ENCODE measurements at regions not wholly inside any gene's neighbourhood (a gene's known extent, or its start where the extent isn't known, plus 50 kb on each side); places are given as distances from the start of the nearest gene placed in this dataset.
A peak's percentile ranks its signal among the peaks of the same experiment; 100 is the strongest.
"Not testable (repeated sequence)": the region's sequence is repeated elsewhere in the genome, so short reads cannot be mapped to it uniquely, and the experiment has no call there.

GRCh38 chr1:147103416-147104155, 68.7 kb downstream of the PRKAB2 start:
- not testable (repeated sequence) for H3K27ac ChIP-seq; DNase-seq (ENCODE audit: low read depth in 1 of 2, low spot score in 2 of 2)

GRCh38 chr1:147099192-147099591, 73.1 kb downstream of the PRKAB2 start:
- no peaks in the 10 kb centered on the region for H3K9me3 ChIP-seq (replicated peaks)
- H3K4me1 ChIP-seq (replicated peaks) = no peaks in the 10 kb centered on the region
- no peaks in the 10 kb centered on the region for H3K36me3 ChIP-seq
- no peak overlapping the region for H3K4me3 ChIP-seq
- DNase-seq (ENCODE audit: low read depth in 1 of 2, low spot score in 2 of 2) = no peak
- H3K27me3 ChIP-seq (replicated peaks) = no peaks in the 10 kb centered on the region
- H3K27ac ChIP-seq = no peak overlapping the region

More at GRCh38 chr1:147103416-147104155, 68.7 kb downstream of the PRKAB2 start:
- H3K27me3 ChIP-seq (replicated peaks); H3K36me3 ChIP-seq; H3K4me3 ChIP-seq; H3K9me3 ChIP-seq (replicated peaks); H3K4me1 ChIP-seq (replicated peaks): not testable (repeated sequence)

- not testable (repeated sequence) for H3K27ac ChIP-seq; H3K27me3 ChIP-seq (replicated peaks); H3K4me3 ChIP-seq; H3K36me3 ChIP-seq; H3K9me3 ChIP-seq (replicated peaks); H3K4me1 ChIP-seq (replicated peaks)
- peak in 1 of 2 experiments; percentile 59 for DNase-seq (ENCODE audit: low read depth in 1 of 2, low spot score in 2 of 2)
Measured at GRCh38 chr1:147098338-147098973, 73.8 kb downstream of the PRKAB2 start.

- Histone ChIP-seq H3K4me1 (replicated peaks) (no peaks in the 10 kb centered on the region), H3K9me3 (replicated peaks) (no peaks in the 10 kb centered on the region), H3K36me3 (no peaks in the 10 kb centered on the region), H3K27ac (no peak overlapping the region), H3K4me3 (no peak overlapping the region), H3K27me3 (replicated peaks) (no peaks in the 10 kb centered on the region)
- no peak for DNase-seq (ENCODE audit: low read depth in 1 of 2, low spot score in 2 of 2)
Measured at GRCh38 chr1:147095691-147096090, 76.6 kb downstream of the PRKAB2 start.

GRCh38 chr1:147091801-147092200, 80.5 kb downstream of the PRKAB2 start:
- H3K27me3 ChIP-seq (replicated peaks) = peaks cover 3% of the 10 kb centered on the region; the same call in 1 of the 2 replicates
- H3K9me3 ChIP-seq (replicated peaks) = no peaks in the 10 kb centered on the region
- DNase-seq (ENCODE audit: low read depth in 1 of 2, low spot score in 2 of 2) = no peak
- no peak overlapping the region for H3K4me3 ChIP-seq
- no peak overlapping the region for H3K27ac ChIP-seq
- H3K4me1 ChIP-seq (replicated peaks) = no peaks in the 10 kb centered on the region
- no peaks in the 10 kb centered on the region for H3K36me3 ChIP-seq

- Histone ChIP-seq H3K4me3 (no peak overlapping the region), H3K27ac (no peak overlapping the region), H3K27me3 (replicated peaks) (peaks cover 3% of the 10 kb centered on the region; the same call in 1 of the 2 replicates), H3K4me1 (replicated peaks) (no peaks in the 10 kb centered on the region), H3K36me3 (no peaks in the 10 kb centered on the region), H3K9me3 (replicated peaks) (no peaks in the 10 kb centered on the region)
- no peak for DNase-seq (ENCODE audit: low read depth in 1 of 2, low spot score in 2 of 2)
Measured at GRCh38 chr1:147089457-147089856, 82.8 kb downstream of the PRKAB2 start.

GRCh38 chr1:147086129-147086528, 86.1 kb downstream of the PRKAB2 start:
- no peaks in the 10 kb centered on the region for H3K9me3 ChIP-seq (replicated peaks)
- H3K4me1 ChIP-seq (replicated peaks) = 0 out of 2 replicates have a peak, but pooled peaks cover 3% of the 10 kb centered on the region
- no peak overlapping the region for H3K27ac ChIP-seq
- peaks cover 3% of the 10 kb centered on the region; the same call in 1 of the 2 replicates for H3K27me3 ChIP-seq (replicated peaks)
- H3K4me3 ChIP-seq = no peak overlapping the region
- no peak for DNase-seq (ENCODE audit: low read depth in 1 of 2, low spot score in 2 of 2)
- no peaks in the 10 kb centered on the region for H3K36me3 ChIP-seq

GRCh38 chr1:147084273-147085096, 87.8 kb downstream of the PRKAB2 start:
- Histone ChIP-seq H3K27ac (peak overlapping the region; percentile 99), H3K4me1 (replicated peaks) (0 out of 2 replicates have a peak, but pooled peaks cover 3% of the 10 kb centered on the region), H3K27me3 (replicated peaks) (peaks cover 3% of the 10 kb centered on the region; the same call in 1 of the 2 replicates), H3K4me3 (peak overlapping the region; percentile 48), H3K9me3 (replicated peaks) (peaks cover 2% of the 10 kb centered on the region; the same call in 1 of the 2 replicates), H3K36me3 (no peaks in the 10 kb centered on the region)
- peak; percentile 80 to 92 for DNase-seq (ENCODE audit: low read depth in 1 of 2, low spot score in 2 of 2)

- peaks cover 7% of the 10 kb centered on the region; the same call in 1 of the 2 replicates for H3K9me3 ChIP-seq (replicated peaks)
- H3K4me1 ChIP-seq (replicated peaks) = 0 out of 2 replicates have a peak, but pooled peaks cover 3% of the 10 kb centered on the region
- no peak overlapping the region for H3K27ac ChIP-seq
- no peaks in the 10 kb centered on the region for H3K36me3 ChIP-seq
- 0 out of 2 replicates have a peak, but pooled peaks cover 3% of the 10 kb centered on the region for H3K27me3 ChIP-seq (replicated peaks)
- H3K4me3 ChIP-seq = peak overlapping the region; percentile 48
- DNase-seq (ENCODE audit: low read depth in 1 of 2, low spot score in 2 of 2) = no peak
Measured at GRCh38 chr1:147083919-147084272, 88.4 kb downstream of the PRKAB2 start.

- no peak overlapping the region for H3K4me3 ChIP-seq
- peaks cover 18% of the 10 kb centered on the region for H3K9me3 ChIP-seq (replicated peaks)
- H3K36me3 ChIP-seq = no peaks in the 10 kb centered on the region
- 0 out of 2 replicates have a peak, but pooled peaks cover 3% of the 10 kb centered on the region for H3K4me1 ChIP-seq (replicated peaks)
- no peak overlapping the region for H3K27ac ChIP-seq
- no peak for DNase-seq (ENCODE audit: low read depth in 1 of 2, low spot score in 2 of 2)
- no peaks in the 10 kb centered on the region; the same call in 1 of the 2 replicates for H3K27me3 ChIP-seq (replicated peaks)
Measured at GRCh38 chr1:147080671-147081394, 91.4 kb downstream of the PRKAB2 start.

- Histone ChIP-seq H3K4me3 (no peak overlapping the region), H3K9me3 (replicated peaks) (peaks cover 18% of the 10 kb centered on the region), H3K36me3 (no peaks in the 10 kb centered on the region), H3K4me1 (replicated peaks) (0 out of 2 replicates have a peak, but pooled peaks cover 3% of the 10 kb centered on the region), H3K27ac (no peak overlapping the region), H3K27me3 (replicated peaks) (no peaks in the 10 kb centered on the region; the same call in 1 of the 2 replicates)
- DNase-seq (ENCODE audit: low read depth in 1 of 2, low spot score in 2 of 2) = no peak
Measured at GRCh38 chr1:147080006-147080661, 92.1 kb downstream of the PRKAB2 start.

GRCh38 chr1:147079400-147080005, 92.8 kb downstream of the PRKAB2 start:
- no peaks in the 10 kb centered on the region; the same call in 1 of the 2 replicates for H3K27me3 ChIP-seq (replicated peaks)
- H3K9me3 ChIP-seq (replicated peaks) = peaks cover 18% of the 10 kb centered on the region
- H3K27ac ChIP-seq = no peak overlapping the region
- H3K4me3 ChIP-seq = no peak overlapping the region
- no peak for DNase-seq (ENCODE audit: low read depth in 1 of 2, low spot score in 2 of 2)
- H3K4me1 ChIP-seq (replicated peaks) = 0 out of 2 replicates have a peak, but pooled peaks cover 3% of the 10 kb centered on the region
- no peaks in the 10 kb centered on the region for H3K36me3 ChIP-seq
